ENCODE measurements at regions not wholly inside any gene's neighbourhood (a gene's known extent, or its start where the extent isn't known, plus 50 kb on each side); places are given as distances from the start of the nearest gene placed in this dataset.

- intact Hi-C loops (cut with micrococcal nuclease; ENCODE audit: unreplicated experiment), result no loop called here
- no peaks in the 10 kb centered on the region for H3K36me3 Mint-ChIP-seq (ENCODE audit: insufficient read depth, unreplicated experiment)
- Histone ChIP-seq H3K27me3 (replicated peaks; ENCODE audit: control insufficient read depth, insufficient read depth, low read length) (no peaks in the 10 kb centered on the region), H3K36me3 (ENCODE audit: control insufficient read depth, insufficient read depth, low read length) (no peaks in the 10 kb centered on the region), H3K4me3 (ENCODE audit: low read depth, low read length) (no peak overlapping the region), H3K4me1 (no peaks in the 10 kb centered on the region), H3K9me3 (no peaks in the 10 kb centered on the region)
- BruUV-seq (replicated peaks), result no TSS peak
- ChIA-PET POLR2A (no interaction called here), CTCF (no interaction called here)
- H3K4me1 Mint-ChIP-seq (ENCODE audit: low read depth, unreplicated experiment), result no peaks in the 10 kb centered on the region
- TF ChIP-seq, protein P1, sequence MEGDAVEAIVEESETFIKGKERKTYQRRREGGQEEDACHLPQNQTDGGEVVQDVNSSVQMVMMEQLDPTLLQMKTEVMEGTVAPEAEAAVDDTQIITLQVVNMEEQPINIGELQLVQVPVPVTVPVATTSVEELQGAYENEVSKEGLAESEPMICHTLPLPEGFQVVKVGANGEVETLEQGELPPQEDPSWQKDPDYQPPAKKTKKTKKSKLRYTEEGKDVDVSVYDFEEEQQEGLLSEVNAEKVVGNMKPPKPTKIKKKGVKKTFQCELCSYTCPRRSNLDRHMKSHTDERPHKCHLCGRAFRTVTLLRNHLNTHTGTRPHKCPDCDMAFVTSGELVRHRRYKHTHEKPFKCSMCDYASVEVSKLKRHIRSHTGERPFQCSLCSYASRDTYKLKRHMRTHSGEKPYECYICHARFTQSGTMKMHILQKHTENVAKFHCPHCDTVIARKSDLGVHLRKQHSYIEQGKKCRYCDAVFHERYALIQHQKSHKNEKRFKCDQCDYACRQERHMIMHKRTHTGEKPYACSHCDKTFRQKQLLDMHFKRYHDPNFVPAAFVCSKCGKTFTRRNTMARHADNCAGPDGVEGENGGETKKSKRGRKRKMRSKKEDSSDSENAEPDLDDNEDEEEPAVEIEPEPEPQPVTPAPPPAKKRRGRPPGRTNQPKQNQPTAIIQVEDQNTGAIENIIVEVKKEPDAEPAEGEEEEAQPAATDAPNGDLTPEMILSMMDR (IDR thresholded peaks at IDR 0.05; ENCODE audit: insufficient read depth in 1 of 2, low read depth in 1 of 2, low read length in 1 of 2, severe bottlenecking in 1 of 2, unreplicated experiment in 1 of 2), result no peak
- DNase-seq, result no peak
- no peaks in the 10 kb centered on the region for H3K27me3 Mint-ChIP-seq (ENCODE audit: insufficient read depth, unreplicated experiment)
- no peak overlapping the region for H3K4me3 Mint-ChIP-seq (ENCODE audit: unreplicated experiment)
- no peak overlapping the region for H3K27ac Mint-ChIP-seq (ENCODE audit: unreplicated experiment)
- H3K9me3 Mint-ChIP-seq (ENCODE audit: unreplicated experiment), result peaks cover 8% of the 10 kb centered on the region
Measured at GRCh38 chr14:97319691-97320090, 522.5 kb downstream of the VRK1 start.

GRCh38 chr14:97328743-97329142 is 531.6 kb downstream of the VRK1 start:
- H3K9me3 ChIP-seq, result no peaks in the 10 kb centered on the region
- no peaks in the 10 kb centered on the region for H3K9me3 Mint-ChIP-seq (ENCODE audit: unreplicated experiment)
- H3K36me3 Mint-ChIP-seq (ENCODE audit: insufficient read depth, unreplicated experiment), result no peaks in the 10 kb centered on the region
- DNase-seq, result no peak
- intact Hi-C loops (cut with micrococcal nuclease; ENCODE audit: unreplicated experiment), result no loop called here
- BruUV-seq (replicated peaks), result no TSS peak
- no peak overlapping the region for H3K4me3 Mint-ChIP-seq (ENCODE audit: unreplicated experiment)
- H3K4me1 Mint-ChIP-seq (ENCODE audit: low read depth, unreplicated experiment), result no peaks in the 10 kb centered on the region
- TF ChIP-seq, protein P1 (IDR thresholded peaks at IDR 0.05; ENCODE audit: insufficient read depth in 1 of 2, low read depth in 1 of 2, low read length in 1 of 2, severe bottlenecking in 1 of 2, unreplicated experiment in 1 of 2), result no peak
- H3K4me1 ChIP-seq, result no peaks in the 10 kb centered on the region
- H3K27me3 Mint-ChIP-seq (ENCODE audit: insufficient read depth, unreplicated experiment), result no peaks in the 10 kb centered on the region
- H3K27me3 ChIP-seq (replicated peaks; ENCODE audit: control insufficient read depth, insufficient read depth, low read length), result no peaks in the 10 kb centered on the region
- no peak overlapping the region for H3K4me3 ChIP-seq (ENCODE audit: low read depth, low read length)
- no peak overlapping the region for H3K27ac Mint-ChIP-seq (ENCODE audit: unreplicated experiment)
- CTCF ChIA-PET, result no interaction called here
- POLR2A ChIA-PET, result no interaction called here
- H3K36me3 ChIP-seq (ENCODE audit: control insufficient read depth, insufficient read depth, low read length), result no peaks in the 10 kb centered on the region

DNA sequence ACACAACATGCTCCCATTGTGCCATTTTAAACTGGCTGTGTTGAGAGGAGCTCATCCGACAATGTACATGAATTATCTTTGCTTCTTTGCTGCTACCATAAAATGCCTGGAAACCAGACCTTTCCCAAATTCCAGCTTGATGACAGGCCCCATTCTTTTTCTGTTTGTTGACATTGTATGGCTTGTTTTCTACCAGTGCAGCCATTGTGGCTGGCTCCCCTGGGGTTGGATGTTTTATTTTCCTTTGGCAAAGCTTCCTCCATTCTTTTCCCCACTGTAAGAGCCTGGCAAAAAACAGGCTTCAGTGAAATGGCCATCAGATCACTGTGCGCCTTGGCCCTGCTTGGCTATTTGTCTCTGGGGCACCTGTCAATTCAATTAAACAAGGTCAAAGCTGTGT is 532.5 kb downstream of the VRK1 start:
- no peak overlapping the region for H3K27ac Mint-ChIP-seq (ENCODE audit: unreplicated experiment)
- no TSS peak for BruUV-seq (replicated peaks)
- TF ChIP-seq, protein P1 (IDR thresholded peaks at IDR 0.05; ENCODE audit: insufficient read depth in 1 of 2, low read depth in 1 of 2, low read length in 1 of 2, severe bottlenecking in 1 of 2, unreplicated experiment in 1 of 2), result no peak
- Histone ChIP-seq H3K4me3 (ENCODE audit: low read depth, low read length) (no peak overlapping the region), H3K27me3 (replicated peaks; ENCODE audit: control insufficient read depth, insufficient read depth, low read length) (no peaks in the 10 kb centered on the region), H3K4me1 (no peaks in the 10 kb centered on the region), H3K36me3 (ENCODE audit: control insufficient read depth, insufficient read depth, low read length) (no peaks in the 10 kb centered on the region), H3K9me3 (no peaks in the 10 kb centered on the region)
- H3K9me3 Mint-ChIP-seq (ENCODE audit: unreplicated experiment), result no peaks in the 10 kb centered on the region
- ChIA-PET POLR2A (no interaction called here), CTCF (no interaction called here)
- H3K4me1 Mint-ChIP-seq (ENCODE audit: low read depth, unreplicated experiment), result no peaks in the 10 kb centered on the region
- H3K27me3 Mint-ChIP-seq (ENCODE audit: insufficient read depth, unreplicated experiment), result no peaks in the 10 kb centered on the region
- H3K36me3 Mint-ChIP-seq (ENCODE audit: insufficient read depth, unreplicated experiment), result no peaks in the 10 kb centered on the region
- intact Hi-C loops (cut with micrococcal nuclease; ENCODE audit: unreplicated experiment), result no loop called here
- DNase-seq, result no peak
- H3K4me3 Mint-ChIP-seq (ENCODE audit: unreplicated experiment), result no peak overlapping the region

All from Caco-2 (cell line).